K562 (cell line): ENCODE measurements at regions not wholly inside any gene's neighbourhood (a gene's known extent, or its start where the extent isn't known, plus 50 kb on each side); places are given as distances from the start of the nearest gene placed in this dataset.

Experiments used
- AFF1 ChIP-seq, 2 experiments: fragments of 450-650 bp; IDR thresholded peaks; 2 replicates each; pipeline ENCODE4 v1.6.1; 2018; ENCODE audit warnings: mild to moderate bottlenecking in 2 of 2, low read depth in 1 of 2; ENCODE audit not compliant: partially characterized antibody in 2 of 2
- AFF4 ChIP-seq: sonication (generic); formaldehyde crosslinking; IDR thresholded peaks from 2 replicates; pipeline ENCODE4 v1.8.0; 2023; ENCODE audit warnings: mild to moderate bottlenecking, missing genetic modification reagents
- CBX3 ChIP-seq, 2 experiments: IDR thresholded peaks; 1 replicate in 1 of 2; 2 replicates in 1 of 2; pipeline ENCODE4 v1.6.1; 2012; ENCODE audit warnings: inconsistent platforms in 2 of 2, low read length in 2 of 2, borderline replicate concordance in 1 of 2, control low read depth in 1 of 2
- MTA2 ChIP-seq: fragments of 450-650 bp; IDR thresholded peaks from 2 replicates; pipeline ENCODE4 v1.6.1; 2016; ENCODE audit warnings: low read depth
- NKRF ChIP-seq: fragments of 450-650 bp; IDR thresholded peaks from 2 replicates; pipeline ENCODE4 v1.6.1; 2016; ENCODE audit warnings: borderline replicate concordance
- NONO ChIP-seq, 2 experiments: fragments of 200-400 bp in 1 of 2; fragments of 450-650 bp in 1 of 2; formaldehyde crosslinking in 1 of 2; IDR thresholded peaks; 2 replicates each; pipeline ENCODE4 v1.6.1; 2017; ENCODE audit warnings: low read depth in 2 of 2, mild to moderate bottlenecking in 2 of 2, moderate library complexity in 2 of 2, low read length in 1 of 2
- SMC3 ChIP-seq: conservative IDR thresholded peaks from 2 replicates; pipeline ENCODE4 v1.6.1; 2011; ENCODE audit warnings: low read depth, low read length, improper control_type of control experiment; ENCODE audit not compliant: insufficient read depth
- ZBTB34 ChIP-seq: fragments of 250-450 bp; sonication (Bioruptor Pico); IDR thresholded peaks from 2 replicates; pipeline ENCODE4 v1.8.0; 2021; ENCODE audit warnings: mild to moderate bottlenecking, moderate library complexity
- ZNF274 ChIP-seq: IDR thresholded peaks from 2 replicates; pipeline ENCODE4 v1.6.1; 2011; ENCODE audit warnings: low read depth, mild to moderate bottlenecking, low read length, moderate library complexity, borderline replicate concordance
- ZNF3 ChIP-seq: fragments of 250-450 bp; sonication (Bioruptor Pico); IDR thresholded peaks from 2 replicates; pipeline ENCODE4 v1.5.0; 2021; ENCODE audit warnings: mild to moderate bottlenecking, moderate library complexity
- TF ChIP-seq, protein P1 (sequence below): fragments of 450-650 bp; IDR thresholded peaks from 2 replicates; pipeline ENCODE4 v1.6.1; 2016; ENCODE audit warnings: missing biosample characterization, missing genetic modification characterization
- TF ChIP-seq, protein P2 (sequence below): sonication (generic); formaldehyde crosslinking; IDR thresholded peaks from 2 replicates; pipeline ENCODE4 v1.8.1; 2023; ENCODE audit warnings: mild to moderate bottlenecking, missing genetic modification reagents

DNA sequence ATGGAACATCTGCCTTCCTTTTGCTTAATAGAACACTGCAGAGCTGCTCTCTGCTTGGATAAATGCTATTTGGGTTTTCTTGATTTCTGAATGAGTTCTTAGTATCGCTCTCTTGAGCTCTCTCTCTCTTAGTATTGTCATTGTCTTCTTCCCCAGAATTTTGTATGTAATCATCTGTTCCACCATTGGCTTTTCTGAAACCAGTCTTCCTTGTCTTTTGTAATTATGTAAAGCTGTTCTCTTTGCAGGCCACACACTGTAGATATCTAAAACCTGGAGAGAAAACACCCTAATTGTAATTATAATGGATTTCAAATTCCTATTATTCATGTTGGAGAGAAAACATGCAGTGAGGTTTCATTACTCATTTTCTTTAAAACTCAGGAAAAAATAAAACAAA is 333.1 kb upstream of the CHAC2 start:
- no peak for TF ChIP-seq AFF4
- TF ChIP-seq NONO (IDR thresholded peaks at IDR 0.05; ENCODE audit: low read depth in 2 of 2, low read length in 1 of 2) = no peak
- no peak for TF ChIP-seq ZBTB34 (CRISPR knock-in tag)
- TF ChIP-seq, protein P1, sequence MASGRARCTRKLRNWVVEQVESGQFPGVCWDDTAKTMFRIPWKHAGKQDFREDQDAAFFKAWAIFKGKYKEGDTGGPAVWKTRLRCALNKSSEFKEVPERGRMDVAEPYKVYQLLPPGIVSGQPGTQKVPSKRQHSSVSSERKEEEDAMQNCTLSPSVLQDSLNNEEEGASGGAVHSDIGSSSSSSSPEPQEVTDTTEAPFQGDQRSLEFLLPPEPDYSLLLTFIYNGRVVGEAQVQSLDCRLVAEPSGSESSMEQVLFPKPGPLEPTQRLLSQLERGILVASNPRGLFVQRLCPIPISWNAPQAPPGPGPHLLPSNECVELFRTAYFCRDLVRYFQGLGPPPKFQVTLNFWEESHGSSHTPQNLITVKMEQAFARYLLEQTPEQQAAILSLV (tag) = no peak
- TF ChIP-seq AFF1 (IDR thresholded peaks at IDR 0.05; ENCODE audit: low read depth in 1 of 2, partially characterized antibody in 2 of 2) = no peak
- TF ChIP-seq NKRF = no peak
- no peak for TF ChIP-seq SMC3
- TF ChIP-seq, protein P2, sequence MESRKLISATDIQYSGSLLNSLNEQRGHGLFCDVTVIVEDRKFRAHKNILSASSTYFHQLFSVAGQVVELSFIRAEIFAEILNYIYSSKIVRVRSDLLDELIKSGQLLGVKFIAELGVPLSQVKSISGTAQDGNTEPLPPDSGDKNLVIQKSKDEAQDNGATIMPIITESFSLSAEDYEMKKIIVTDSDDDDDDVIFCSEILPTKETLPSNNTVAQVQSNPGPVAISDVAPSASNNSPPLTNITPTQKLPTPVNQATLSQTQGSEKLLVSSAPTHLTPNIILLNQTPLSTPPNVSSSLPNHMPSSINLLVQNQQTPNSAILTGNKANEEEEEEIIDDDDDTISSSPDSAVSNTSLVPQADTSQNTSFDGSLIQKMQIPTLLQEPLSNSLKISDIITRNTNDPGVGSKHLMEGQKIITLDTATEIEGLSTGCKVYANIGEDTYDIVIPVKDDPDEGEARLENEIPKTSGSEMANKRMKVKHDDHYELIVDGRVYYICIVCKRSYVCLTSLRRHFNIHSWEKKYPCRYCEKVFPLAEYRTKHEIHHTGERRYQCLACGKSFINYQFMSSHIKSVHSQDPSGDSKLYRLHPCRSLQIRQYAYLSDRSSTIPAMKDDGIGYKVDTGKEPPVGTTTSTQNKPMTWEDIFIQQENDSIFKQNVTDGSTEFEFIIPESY = no peak
- no peak for TF ChIP-seq ZNF3 (CRISPR knock-in tag)
- TF ChIP-seq ZNF274 = no peak
- no peak for TF ChIP-seq CBX3 (IDR thresholded peaks at IDR 0.05; ENCODE audit: borderline replicate concordance in 1 of 2, low read length in 2 of 2)
- TF ChIP-seq MTA2 = no peak
